Renal cortical epithelial cell (primary cell): ENCODE measurements at regions not wholly inside any gene's neighbourhood (a gene's known extent, or its start where the extent isn't known, plus 50 kb on each side); places are given as distances from the start of the nearest gene placed in this dataset.
A peak's percentile ranks its signal among the peaks of the same experiment; 100 is the strongest.

Source experiments
- DNase-seq: peaks from one replicate; pipeline ENCODE4 v3.0.0-alpha.2; 2011; ENCODE audit warnings: low read depth

DNA sequence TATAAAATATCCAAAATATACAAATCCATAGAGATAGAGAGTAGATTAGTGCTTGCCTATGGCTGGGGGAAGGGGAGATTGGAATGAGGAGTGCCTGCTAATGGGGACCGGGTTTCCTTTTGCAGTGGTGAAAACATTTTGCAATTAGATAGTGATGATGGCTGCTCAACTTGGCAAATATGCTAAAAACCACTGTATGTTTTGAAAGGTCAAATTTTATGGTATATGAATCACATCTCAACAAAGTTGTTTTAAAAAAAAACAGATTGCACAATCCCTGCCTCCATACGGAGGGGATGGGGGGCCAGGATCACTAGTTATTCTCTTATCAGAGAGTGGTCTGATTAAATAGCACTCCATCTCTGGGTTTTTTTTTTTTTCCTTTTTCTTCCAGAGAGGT, 76.9 kb upstream of the RIPOR2 start:
- DNase-seq = no peak

DNA sequence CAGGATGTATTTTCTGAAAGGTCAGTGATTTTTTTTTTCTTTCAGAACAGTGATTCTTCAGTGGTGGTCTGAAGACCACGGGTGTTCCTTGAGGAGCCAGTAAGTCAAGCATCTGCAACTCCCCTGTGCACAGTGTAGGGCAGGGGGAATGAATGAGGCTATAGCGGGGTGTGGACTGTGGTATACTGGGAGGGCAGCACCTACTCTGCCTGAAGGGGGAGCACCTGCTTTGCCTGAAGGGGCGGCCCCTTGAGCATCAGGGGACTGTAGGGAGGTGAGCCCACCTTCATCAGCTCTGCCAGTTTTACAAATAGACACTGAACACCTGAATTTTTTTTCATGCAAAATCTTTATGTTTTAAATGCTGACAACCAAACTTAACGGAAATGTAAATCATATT, 77.5 kb upstream of the RIPOR2 start:
- DNase-seq = no peak

DNA sequence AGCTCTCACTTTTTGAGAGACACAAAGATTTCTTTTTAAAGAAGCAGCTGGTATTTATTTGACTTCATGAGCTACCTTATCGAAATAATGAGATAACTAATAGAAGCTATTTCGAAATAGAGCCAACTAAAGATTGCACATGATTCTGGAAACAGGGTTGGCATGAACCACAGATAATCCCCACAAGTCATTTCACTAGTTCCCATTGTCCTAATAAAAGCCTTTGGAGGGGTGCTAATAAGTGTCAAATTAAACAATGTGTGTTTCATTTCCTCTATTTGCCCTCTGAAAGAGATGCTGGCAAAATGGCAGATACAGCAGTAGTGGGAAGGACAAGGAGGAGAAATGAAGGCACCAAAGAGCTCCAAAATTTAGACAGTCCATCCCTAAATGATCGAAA, 78.6 kb upstream of the RIPOR2 start:
- DNase-seq = no peak

DNA sequence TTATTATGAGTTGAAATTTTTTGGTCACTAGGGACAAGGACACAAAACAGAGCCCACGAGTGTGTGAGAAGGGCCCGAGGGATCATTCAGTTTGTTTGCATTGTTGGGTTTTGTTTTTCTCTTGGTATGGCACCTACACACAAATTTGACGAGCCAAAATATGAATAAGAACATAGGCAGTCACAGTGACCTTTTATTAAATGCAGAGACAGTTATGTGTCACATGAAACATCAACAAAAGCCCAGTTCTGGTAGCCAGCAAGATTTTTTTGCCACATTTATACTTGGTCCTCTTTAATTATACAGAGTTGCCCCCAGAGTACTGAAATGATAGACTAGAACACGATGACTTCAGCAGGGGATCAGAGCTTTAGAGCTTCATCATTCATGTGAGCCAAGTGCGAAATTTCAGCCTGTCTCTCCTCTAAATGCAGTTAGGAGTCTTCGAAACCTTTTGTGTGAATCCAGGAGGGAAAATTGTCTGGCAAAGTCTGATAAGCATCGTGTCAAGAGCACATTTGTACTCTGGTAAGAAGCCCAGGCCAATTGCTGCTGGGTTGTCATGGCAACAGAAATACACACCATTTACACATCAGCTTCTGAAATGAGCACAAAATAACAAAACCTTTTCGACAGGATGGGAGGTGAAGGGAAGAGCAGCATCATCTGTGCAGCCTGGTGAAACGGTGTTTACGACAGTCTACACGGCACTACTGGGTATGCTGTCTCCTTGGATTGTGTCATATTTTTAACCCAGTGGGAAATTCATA, 79.2 kb upstream of the RIPOR2 start:
- DNase-seq = peak; percentile 55

DNA sequence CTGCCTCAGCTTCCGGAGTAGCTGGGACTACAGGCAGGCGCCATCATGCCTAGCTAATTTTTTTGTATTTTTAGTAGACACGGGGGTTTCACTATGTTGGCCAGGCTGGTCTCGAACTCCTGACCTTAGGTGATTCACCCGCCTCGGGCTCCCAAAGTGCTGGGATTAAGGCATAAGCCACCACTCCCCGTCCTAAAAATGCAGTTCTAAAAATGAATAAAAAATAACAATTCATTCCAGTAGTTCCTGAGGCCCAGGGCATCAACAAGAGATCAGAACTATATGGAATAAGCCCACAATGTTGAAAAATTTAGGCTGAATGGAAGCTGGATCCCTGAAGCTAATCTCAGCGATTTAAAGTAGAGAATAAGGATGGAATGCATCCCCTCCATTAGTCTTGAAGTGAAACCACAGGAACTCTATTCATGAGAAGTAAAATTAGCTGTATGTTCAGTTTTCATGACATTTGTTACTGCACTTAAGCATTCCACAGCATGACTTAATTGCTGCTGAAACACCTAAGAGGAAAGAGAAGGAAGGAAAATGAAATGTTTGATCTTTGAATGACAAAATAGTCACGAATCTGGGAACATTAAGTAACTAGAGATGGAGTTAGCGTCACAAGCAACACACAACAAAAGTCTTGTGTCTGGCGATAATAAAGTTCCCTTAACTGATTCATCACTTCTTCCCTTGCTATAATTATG, 80.4 kb upstream of the RIPOR2 start:
- peak; percentile 67 for DNase-seq

DNA sequence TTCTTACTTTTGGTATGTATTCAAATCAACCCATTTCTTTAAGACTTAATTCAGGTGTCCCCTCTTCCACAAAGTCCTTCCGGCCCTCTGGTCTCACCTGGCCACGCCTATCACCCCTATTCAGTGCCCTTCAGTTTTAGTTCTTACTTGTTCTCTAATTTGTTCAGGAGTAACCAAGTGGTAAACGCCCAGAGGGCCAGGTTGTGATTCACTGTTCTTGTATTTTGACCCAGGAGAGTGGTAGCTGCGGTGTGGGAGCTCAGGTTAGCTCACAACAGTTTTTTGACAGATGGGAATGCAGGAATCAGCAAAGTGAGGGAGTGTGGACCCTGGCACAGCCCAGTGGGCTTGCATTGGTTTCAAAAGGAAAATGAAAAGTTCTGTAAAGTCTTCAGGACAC, 81.7 kb upstream of the RIPOR2 start:
- DNase-seq = peak; percentile 72

DNA sequence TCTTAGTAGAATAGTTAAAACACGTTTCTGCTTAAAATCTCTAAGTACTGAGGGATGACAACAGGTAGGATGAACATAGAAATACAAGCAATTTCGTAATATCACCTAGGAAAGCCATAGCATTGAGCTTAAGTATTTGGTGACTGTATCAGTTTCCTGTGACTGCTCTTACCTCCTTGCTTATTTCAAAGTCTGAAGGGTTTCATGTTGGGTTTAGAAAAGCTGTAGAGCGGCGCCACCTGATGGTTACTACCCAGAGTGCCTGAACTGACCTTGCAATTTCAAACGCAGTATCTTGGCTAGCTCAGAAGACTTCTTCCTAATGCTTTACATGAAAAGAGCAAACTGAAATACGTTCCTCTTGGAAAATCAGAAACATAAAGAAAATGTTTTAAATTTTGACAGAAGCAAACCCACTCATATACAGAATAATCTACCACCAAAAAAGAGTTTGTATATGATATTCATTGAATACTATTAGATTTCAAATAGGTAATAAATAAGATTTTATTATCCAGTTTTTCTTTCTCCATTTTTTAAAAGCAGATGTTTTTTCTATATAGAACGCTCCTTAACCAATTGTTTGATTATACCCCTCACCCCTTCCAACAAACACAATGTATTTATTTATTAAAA, 82.3 kb upstream of the RIPOR2 start:
- peak; percentile 67 for DNase-seq

DNA sequence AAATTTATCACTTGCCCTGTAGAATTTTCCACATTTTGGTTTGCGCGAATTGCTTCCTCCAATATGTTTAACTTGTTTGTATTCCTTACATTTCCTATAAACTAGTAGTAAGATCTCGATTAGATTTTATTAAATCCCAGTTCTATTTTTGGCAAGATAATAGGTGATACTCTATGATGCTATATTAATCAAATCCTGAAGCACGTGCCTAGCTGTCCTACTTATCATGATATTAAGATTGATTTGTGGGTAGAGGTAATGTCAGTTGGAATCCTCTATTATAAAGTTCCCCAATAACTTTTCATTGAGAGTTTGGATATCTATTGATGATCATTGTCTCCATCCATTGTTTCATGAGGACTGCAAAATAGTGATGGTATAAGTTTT, 82.8 kb upstream of the RIPOR2 start:
- no peak for DNase-seq

DNA sequence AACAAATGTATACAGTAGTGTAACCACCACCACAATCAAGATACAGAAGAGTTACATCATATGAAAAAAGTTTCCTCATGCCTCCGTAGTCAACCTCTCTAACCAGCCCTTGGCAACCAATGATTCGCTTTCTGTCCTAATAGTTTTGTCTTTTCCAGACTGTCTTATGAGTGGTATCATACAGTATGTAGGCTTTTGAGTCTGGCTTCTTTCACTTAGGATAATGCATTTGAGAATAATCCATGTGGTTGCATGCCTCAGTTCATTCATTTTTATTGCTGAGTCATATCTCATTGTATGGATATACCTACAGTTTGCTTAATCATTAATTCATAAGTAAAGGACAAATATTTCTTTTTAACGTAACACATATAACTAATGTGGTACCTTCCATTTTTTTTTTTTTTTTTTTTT, 86.4 kb upstream of the RIPOR2 start:
- DNase-seq = no peak

DNA sequence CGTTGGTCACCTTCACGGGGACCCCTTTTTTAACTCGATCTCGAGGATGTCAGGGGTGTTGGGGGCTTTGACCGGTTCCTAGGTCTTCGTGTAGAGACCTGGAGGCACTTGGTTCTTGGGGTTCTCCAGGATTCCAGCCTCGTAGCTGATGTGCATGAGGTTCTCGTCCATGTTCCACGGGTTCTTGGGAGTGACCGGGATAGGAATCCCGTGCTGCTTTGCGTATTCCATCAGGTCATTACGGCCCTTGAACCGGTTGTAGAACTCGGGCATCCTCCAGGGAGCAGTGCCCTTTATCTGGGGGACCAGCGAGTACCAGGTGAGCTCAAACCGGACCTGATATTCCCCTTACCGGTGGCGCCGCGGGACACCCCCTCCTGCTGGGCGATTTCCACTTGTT, 88.0 kb upstream of the RIPOR2 start:
- no peak for DNase-seq

DNA sequence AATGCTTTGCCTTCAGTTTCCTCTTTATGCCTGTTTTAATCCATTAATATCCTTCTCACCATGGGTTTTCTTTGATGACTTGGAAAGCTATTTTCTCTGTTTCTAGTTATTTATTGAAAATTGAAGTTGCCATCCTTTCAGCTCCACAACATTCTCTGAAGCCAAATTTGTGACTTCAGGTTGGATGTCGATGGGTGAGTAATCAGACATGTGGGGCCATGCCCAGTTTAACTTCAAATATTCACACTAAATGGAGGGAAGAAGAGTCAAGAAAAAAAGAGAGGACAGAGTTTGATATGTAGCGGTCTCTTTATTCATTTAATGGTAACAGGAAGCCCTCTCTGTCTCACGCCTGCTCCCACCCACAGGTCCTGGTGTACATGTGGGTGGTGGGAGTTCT, 89.1 kb upstream of the RIPOR2 start:
- no peak for DNase-seq

DNA sequence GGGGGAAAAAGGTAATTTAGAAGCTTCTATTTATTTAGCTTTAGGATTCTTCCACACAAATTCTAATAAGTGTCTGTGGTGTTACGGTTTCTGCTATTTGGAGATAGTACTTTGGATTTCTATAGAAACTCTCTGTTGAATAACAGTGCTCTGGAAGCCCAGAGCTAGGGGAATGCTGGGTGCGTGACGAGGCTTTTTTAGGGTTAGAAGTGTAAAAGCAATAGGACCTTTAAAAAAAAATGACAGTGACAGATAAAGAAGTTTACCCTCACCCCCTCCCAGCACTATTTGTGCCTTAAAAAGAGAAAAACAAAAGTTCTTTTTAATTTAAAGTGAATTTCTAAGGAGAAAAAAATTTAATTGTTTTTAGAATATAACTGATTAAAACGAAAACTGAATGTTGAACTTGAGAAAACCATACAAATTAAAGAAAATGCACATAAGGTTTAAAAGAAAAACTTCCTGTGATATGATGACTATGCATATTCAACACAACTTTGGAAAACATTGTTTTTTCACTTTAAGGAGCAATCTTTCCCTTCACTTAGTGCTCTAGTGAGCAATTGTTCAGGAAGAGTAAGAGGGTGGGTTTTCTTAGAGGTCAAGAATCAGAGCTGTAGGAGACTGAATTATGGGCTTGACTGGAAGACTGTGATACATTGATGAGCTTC, 89.6 kb upstream of the RIPOR2 start:
- no peak for DNase-seq

DNA sequence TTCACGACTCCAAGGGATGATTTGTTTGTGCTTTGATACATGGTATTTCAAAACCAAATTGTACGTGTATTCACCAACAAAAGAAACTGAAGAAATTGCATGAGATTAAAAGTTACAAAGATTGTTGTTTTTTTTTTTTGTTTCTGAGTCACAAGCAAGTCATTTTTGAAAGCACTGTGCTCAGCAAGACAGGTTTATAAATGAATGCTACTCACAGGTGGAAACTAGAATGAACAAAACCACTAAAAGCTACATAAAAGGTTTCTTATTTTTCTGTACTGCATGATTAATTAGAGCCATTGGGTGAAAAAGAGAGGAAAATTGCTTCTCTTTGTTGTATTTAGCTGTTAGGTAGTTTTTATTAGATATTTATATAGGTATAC, 90.2 kb upstream of the RIPOR2 start:
- no peak for DNase-seq

DNA sequence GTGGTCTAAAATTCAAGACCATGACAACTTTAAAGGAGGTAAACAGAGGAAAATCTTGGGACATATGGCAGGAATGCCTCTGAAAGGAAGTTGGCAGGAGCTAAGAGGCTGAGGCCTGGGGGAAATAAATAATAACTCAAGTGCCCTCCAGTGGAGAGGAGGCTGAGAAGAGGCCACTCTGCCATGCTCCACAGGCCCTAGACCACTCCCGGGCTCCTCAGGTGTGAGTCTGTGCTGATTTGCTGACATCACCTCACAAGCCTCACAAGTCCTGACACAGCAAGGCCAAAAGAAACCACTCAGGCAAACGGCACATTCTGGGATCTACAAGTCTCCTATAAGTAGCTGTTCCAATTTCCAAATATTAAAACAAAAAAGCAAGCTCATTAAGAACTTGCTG, 91.0 kb upstream of the RIPOR2 start:
- no peak for DNase-seq

DNA sequence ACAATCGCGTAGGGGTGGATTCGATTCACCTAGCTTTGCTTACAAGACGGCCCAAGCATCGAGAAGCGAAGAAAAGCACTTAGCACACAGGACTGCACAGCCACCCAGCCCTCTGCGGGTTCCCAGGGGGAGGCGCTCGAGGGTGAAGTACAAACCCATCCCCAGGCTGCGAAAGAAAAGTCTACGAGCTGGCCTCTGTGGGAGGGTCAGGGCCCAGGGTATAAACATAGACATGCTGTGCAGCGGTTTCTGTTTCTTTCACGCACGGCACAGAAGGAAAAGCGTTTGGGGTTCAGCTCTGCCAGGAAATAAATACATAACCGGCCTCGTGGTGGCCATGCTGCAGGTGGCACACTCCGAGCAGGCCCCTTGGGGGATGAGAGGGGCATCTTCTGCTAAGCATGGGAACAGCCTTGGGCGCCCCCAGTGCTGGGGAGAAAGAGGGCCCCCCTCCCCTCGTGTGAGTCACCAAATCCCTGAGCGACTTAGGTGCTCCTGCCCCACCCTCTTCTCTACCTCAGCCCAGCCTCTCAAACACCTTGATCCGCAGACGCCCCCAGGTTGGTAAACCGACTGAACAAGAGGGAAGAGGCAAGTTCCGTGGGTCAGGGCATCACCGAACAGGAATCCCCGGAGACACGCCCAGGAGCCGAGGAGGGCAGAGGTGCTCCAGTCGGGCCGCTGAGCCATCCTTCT, 91.6 kb upstream of the RIPOR2 start:
- no peak for DNase-seq

DNA sequence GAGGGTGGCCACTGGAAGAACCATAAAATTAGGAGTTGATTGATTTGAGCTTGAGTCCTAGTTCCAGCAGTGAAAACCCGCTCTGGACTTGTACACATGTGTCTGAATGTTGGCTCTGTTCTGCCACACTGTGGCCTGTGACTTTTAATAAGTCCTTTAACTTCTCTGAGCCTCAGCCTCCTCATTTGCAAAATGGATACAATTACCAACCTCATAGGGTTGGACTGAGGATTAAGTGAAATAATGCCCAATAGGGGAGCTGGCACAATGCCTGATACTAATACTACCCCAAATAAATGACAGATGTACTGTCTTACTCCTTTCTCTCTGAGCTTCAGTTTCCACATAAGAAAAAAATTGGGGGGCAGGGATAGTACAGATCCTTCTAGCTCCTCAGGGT, 92.6 kb upstream of the RIPOR2 start:
- DNase-seq = no peak

DNA sequence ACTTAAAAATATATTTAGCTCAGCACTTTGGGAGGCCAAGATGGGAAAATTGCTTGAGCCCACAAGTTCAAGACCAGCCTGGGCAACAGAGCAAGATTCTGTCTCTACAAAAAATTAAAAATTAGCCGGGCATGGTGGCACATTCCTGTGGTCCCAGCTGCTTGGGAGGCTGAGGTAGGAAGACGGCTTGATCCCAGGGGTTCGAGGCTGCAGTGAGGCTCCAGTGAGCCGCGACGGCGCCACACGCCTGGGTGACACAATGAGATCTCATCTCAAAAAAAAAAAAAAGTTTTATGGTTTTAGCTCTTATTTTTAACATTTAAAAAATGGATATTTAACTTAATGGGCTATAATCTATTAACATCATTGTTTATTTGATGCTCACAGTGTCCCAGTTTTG, 97.2 kb upstream of the RIPOR2 start:
- DNase-seq = no peak

DNA sequence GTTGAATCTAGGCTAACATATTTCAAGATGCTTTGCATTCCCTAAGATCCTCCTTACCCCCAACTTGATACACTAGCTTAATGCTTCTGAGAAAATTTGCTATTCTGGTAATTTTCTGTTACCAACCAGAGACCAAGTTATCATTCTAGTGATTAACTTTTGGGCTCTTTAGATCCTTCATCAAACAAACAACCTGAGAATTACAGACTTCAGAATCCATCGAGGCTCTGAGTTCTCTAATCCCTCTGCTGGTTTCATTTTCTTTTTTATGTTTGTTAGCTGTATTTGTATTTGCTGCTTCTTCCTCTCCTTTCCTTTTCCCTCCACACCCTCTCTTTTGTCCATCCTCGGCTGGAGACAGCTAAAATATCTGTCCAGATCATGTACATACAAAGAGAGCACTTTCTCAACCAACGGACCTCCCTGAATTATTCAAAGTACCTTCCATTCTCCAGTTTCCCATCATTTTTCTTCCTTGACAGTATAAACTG, 98.7 kb upstream of the RIPOR2 start:
- no peak for DNase-seq

DNA sequence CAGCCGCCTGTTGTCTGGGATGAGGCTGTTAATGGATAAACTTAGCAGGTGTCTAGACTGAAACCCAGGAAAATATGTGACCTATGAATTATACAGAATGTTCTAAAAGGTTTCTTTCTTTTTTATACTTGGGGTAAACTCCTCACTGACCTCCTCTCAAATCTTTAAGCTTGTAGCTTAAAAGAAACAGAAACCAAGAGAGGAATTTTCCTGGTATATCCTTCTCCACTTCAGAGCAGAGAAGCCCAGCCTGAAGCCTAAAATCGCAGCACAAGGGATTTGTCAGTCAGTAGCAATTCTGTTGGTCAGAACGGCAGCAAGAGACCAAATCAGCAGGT, 99.4 kb upstream of the RIPOR2 start:
- DNase-seq = no peak

DNA sequence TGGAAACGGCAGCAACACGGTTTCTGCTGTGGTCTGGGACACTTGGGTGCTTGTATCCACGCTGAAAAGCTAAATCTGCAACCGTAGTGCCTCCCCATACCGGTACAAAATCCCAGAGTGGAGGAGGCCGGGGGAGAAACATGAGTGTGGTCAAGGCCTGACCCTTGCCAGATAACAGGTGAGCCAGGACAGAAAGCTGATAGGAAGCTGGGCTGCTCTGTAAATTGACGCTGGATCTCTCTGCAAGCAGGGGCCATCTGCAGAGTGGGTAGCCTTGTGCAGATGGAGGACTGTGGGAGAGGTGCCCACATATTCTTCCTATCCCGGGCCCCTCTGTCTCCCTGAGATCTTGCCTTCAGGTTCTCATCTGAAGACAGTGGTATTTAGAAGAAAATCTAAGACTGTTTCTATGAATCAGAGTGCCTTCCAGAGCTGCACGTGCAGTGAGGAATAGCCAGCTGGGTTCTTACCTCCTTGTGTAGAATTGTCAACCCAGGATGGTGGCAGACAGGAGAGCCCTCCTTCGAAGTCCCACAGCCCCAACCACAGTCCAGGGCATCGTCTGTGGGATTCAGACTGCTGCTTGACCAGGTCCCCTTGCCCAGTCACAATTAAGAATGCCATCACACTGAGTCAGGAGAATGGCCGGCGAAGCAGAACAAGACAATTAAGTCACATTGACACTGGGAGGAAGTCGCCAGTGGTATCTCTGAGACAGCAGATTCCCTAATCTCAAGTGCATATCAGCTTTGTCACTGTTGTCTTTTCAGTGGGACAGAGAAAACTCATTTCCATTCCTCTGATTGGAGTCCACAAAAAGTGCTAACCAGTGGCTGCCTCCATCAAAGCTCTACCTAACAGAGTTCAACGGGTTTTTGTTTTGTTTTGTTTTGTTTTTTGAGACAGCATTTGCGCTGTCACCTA, 100.0 kb upstream of the RIPOR2 start:
- DNase-seq = peak; percentile 54

DNA sequence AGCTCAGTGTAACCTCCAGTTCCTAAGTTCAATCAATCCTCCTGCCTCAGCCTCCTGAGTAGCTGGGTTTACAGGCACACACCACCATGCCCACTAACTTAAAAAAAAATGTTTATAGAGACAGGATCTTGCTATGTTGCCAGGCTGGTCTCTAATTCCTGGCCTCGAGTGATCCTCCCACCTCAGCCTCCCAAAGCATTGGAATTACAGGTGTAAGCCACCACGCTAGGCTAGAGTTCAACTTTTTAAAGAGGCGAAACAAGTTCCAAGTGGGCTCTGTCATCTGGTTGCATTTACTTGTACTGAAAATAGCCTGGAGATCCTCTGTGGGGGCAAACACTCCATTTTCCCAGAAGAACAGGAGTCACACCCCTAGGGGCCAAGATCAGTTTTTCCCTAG, 100.7 kb upstream of the RIPOR2 start:
- DNase-seq = no peak
